H1 (cell line): ENCODE measurements at regions not wholly inside any gene's neighbourhood (a gene's known extent, or its start where the extent isn't known, plus 50 kb on each side); places are given as distances from the start of the nearest gene placed in this dataset.

Experiments
- CTCF ChIA-PET: fragments of 300-600 bp; sonication (Branson Sonifier 250); formaldehyde crosslinking; loops from one replicate; lab custom pipeline; 2021; ENCODE audit not compliant: partially characterized antibody; lab: Charles Lee
- POLR2A ChIA-PET: fragments of 300-600 bp; sonication (Branson Sonifier 250); formaldehyde crosslinking; loops from one replicate; lab custom pipeline; 2021; ENCODE audit warnings: inconsistent platforms; ENCODE audit not compliant: partially characterized antibody; lab: Charles Lee
- DNase-seq, 2 experiments: peaks; one replicate each; pipeline versions ENCODE4 v3.0.0 to v3.0.0-alpha.2; 2010 to 2022; ENCODE audit warnings: low spot score in 2 of 2, low read depth in 1 of 2, mixed read lengths in 1 of 2
- FAIRE-seq: peaks from 2 replicates; lab custom pipeline; 2011; peaks lifted over from hg19 to GRCh38; lab: Jason Lieb, UNC
- H2AFZ ChIP-seq: 2 replicates; pipeline ENCODE4 v1.8.1; 2012; ENCODE audit warnings: low read length, inconsistent platforms
- H2AK5ac ChIP-seq: 2 replicates; pipeline ENCODE4 v1.6.1; 2013; ENCODE audit warnings: low read depth, low read length
- H2BK120ac ChIP-seq: replicated peaks from 2 replicates; pipeline ENCODE3; 2013; ENCODE audit warnings: low read depth, low read length, inconsistent platforms
- H2BK12ac ChIP-seq: 2 replicates; pipeline ENCODE4 v1.6.1; 2013; ENCODE audit warnings: low read depth, low read length
- H2BK15ac ChIP-seq: 2 replicates; pipeline ENCODE4 v1.6.1; 2013; ENCODE audit warnings: low read length
- H2BK20ac ChIP-seq: 2 replicates; pipeline ENCODE4 v1.6.1; 2013; ENCODE audit warnings: low read length
- H2BK5ac ChIP-seq: 2 replicates; pipeline ENCODE4 v1.6.1; 2013; ENCODE audit warnings: low read depth, low read length
- H3K14ac ChIP-seq: 2 replicates; pipeline ENCODE4 v1.6.1; 2013; ENCODE audit warnings: inconsistent platforms; ENCODE audit not compliant: insufficient read length
- H3K18ac ChIP-seq: 2 replicates; pipeline ENCODE4 v1.6.1; 2013; ENCODE audit warnings: low read length; ENCODE audit errors: extremely low read depth
- H3K23ac ChIP-seq: 2 replicates; pipeline ENCODE4 v1.6.1; 2013; ENCODE audit warnings: inconsistent platforms; ENCODE audit not compliant: insufficient read length
- H3K23me2 ChIP-seq: 2 replicates; pipeline ENCODE4 v1.6.1; 2013; ENCODE audit warnings: low read depth, low read length
- H3K27ac ChIP-seq: 2 replicates; pipeline ENCODE4 v1.6.1; 2011; ENCODE audit warnings: low read depth, low read length, inconsistent platforms
- H3K27me3 ChIP-seq, 4 experiments: replicated peaks in 1 of 4; 1 replicate in 1 of 4; 2 replicates in 3 of 4; pipeline versions ENCODE4 v1.6.1 to v1.8.1; 2011 to 2013; ENCODE audit warnings: low read length in 3 of 4, mild to moderate bottlenecking in 3 of 4, inconsistent platforms in 2 of 4, mixed read lengths in 2 of 4, moderate library complexity in 1 of 4; ENCODE audit not compliant: control insufficient read depth in 3 of 4, insufficient read depth in 3 of 4; ENCODE audit errors: extremely low read depth in 1 of 4
- H3K36me3 ChIP-seq, 4 experiments: 2 replicates each; pipeline versions ENCODE4 v1.6.1 to v1.8.1; 2011 to 2013; ENCODE audit warnings: mild to moderate bottlenecking in 4 of 4, low read length in 3 of 4, moderate library complexity in 2 of 4, control low read depth in 1 of 4, inconsistent platforms in 1 of 4; ENCODE audit not compliant: insufficient read depth in 4 of 4, control insufficient read depth in 2 of 4
- H3K4ac ChIP-seq: replicated peaks from 2 replicates; pipeline ENCODE3; 2013; ENCODE audit warnings: low read length, low read depth, mixed read lengths, inconsistent platforms; ENCODE audit not compliant: insufficient read length
- H3K4me1 ChIP-seq, 4 experiments: replicated peaks in 1 of 4; 1 replicate in 1 of 4; 2 replicates in 3 of 4; pipeline versions ENCODE4 v1.6.1 to v1.8.1; 2011 to 2013; ENCODE audit warnings: low read length in 3 of 4, inconsistent platforms in 2 of 4, mixed read lengths in 1 of 4; ENCODE audit not compliant: insufficient read depth in 4 of 4, control insufficient read depth in 3 of 4
- H3K4me2 ChIP-seq, 2 experiments: 2 replicates each; pipeline versions ENCODE4 v1.6.1 to v1.8.1; 2011 to 2013; ENCODE audit warnings: low read depth in 2 of 2, low read length in 2 of 2, control low read depth in 1 of 2, inconsistent platforms in 1 of 2, mild to moderate bottlenecking in 1 of 2; ENCODE audit not compliant: insufficient read depth in 1 of 2
- H3K4me3 ChIP-seq, 4 experiments: fragments of 200-600, 300-600 bp in 1 of 4; sonication (generic), shearing (Covaris generic), sonication (Bioruptor Twin) in 1 of 4; 2 replicates each; pipeline versions ENCODE4 v1.5.1 to v1.8.1; 2011 to 2016; ENCODE audit warnings: low read length in 4 of 4, low read depth in 3 of 4, control low read depth in 2 of 4, inconsistent platforms in 2 of 4, mild to moderate bottlenecking in 2 of 4, mixed read lengths in 1 of 4, moderate library complexity in 1 of 4; ENCODE audit not compliant: insufficient read depth in 2 of 4; ENCODE audit errors: extremely low read depth in 1 of 4
- H3K56ac ChIP-seq: replicated peaks from 2 replicates; pipeline ENCODE3; 2013; ENCODE audit warnings: low read depth, mild to moderate bottlenecking, mixed read lengths, low read length, inconsistent platforms; ENCODE audit not compliant: insufficient read length
- H3K79me1 ChIP-seq: 2 replicates; pipeline ENCODE4 v1.6.1; 2013; ENCODE audit warnings: low read depth, low read length, control low read depth
- H3K79me2 ChIP-seq, 2 experiments: 2 replicates each; pipeline versions ENCODE4 v1.6.1 to v1.8.1; 2012 to 2013; ENCODE audit warnings: low read length in 2 of 2, mild to moderate bottlenecking in 2 of 2, inconsistent platforms in 1 of 2; ENCODE audit not compliant: insufficient read depth in 2 of 2, control insufficient read depth in 1 of 2
- H3K9ac ChIP-seq, 4 experiments: replicated peaks in 1 of 4; 1 replicate in 1 of 4; 2 replicates in 3 of 4; pipeline versions ENCODE4 v1.6.1 to v1.8.1; 2011 to 2013; ENCODE audit warnings: low read depth in 3 of 4, low read length in 3 of 4, control low read depth in 2 of 4, mild to moderate bottlenecking in 2 of 4, moderate library complexity in 2 of 4, inconsistent platforms in 1 of 4; ENCODE audit errors: extremely low read depth in 1 of 4
- H3K9me3 ChIP-seq, 2 experiments: 2 replicates each; pipeline versions ENCODE4 v1.6.1 to v1.8.1; 2012 to 2013; ENCODE audit warnings: mild to moderate bottlenecking in 2 of 2, moderate library complexity in 2 of 2, control low read depth in 1 of 2, inconsistent platforms in 1 of 2, low read depth in 1 of 2, low read length in 1 of 2, mixed read lengths in 1 of 2; ENCODE audit not compliant: insufficient read depth in 2 of 2
- H4K20me1 ChIP-seq, 2 experiments: replicated peaks in 1 of 2; 2 replicates each; pipeline versions ENCODE3 to v1.8.1; 2011 to 2013; ENCODE audit warnings: inconsistent platforms in 2 of 2, low read length in 2 of 2, mild to moderate bottlenecking in 1 of 2; ENCODE audit not compliant: insufficient read depth in 2 of 2, control insufficient read depth in 1 of 2
- H4K5ac ChIP-seq: 2 replicates; pipeline ENCODE4 v1.6.1; 2013; ENCODE audit warnings: low read length, low read depth, mixed read lengths, inconsistent platforms; ENCODE audit not compliant: insufficient read length
- H4K8ac ChIP-seq: 2 replicates; pipeline ENCODE4 v1.8.0; 2013; ENCODE audit warnings: mild to moderate bottlenecking, moderate library complexity, low read length, inconsistent platforms; ENCODE audit not compliant: insufficient read depth; ENCODE audit errors: extremely low read depth
- H4K91ac ChIP-seq: replicated peaks from 2 replicates; pipeline ENCODE3; 2013; ENCODE audit warnings: low read length, mixed read lengths, inconsistent platforms; ENCODE audit not compliant: insufficient read length
- JUND ChIP-seq: IDR thresholded peaks from 2 replicates; pipeline ENCODE4 v1.6.1; 2011; ENCODE audit warnings: mild to moderate bottlenecking, improper control_type of control experiment, low read length
- WGBS, 2 experiments: shearing (Covaris generic) in 1 of 2; methylation state at CpG; one replicate each; pipeline versions ENCODE4 v1.1.6 to v1.1.7; 2013 to 2015; ENCODE audit warnings: low lambda C conversion rate in 2 of 2, mixed read lengths in 2 of 2, inconsistent platforms in 1 of 2, low coverage in 1 of 2, missing lambda C conversion rate in 1 of 2; ENCODE audit not compliant: insufficient replicate concordance in 2 of 2, insufficient coverage in 1 of 2, insufficient read length in 1 of 2; ENCODE audit errors: extremely low coverage in 1 of 2, missing lambda C conversion rate in 1 of 2; 5-methylcytosine and 5-hydroxymethylcytosine counted together

- Histone ChIP-seq H3K79me1 (no peaks in the 10 kb centered on the region), H3K36me3 (no peaks in the 10 kb centered on the region), H3K56ac (no peak overlapping the region), H3K9ac (no peak overlapping the region), H3K18ac (no peak overlapping the region), H2BK120ac (no peak overlapping the region), H3K79me2 (no peaks in the 10 kb centered on the region), H3K27me3 (no peaks in the 10 kb centered on the region), H3K23ac (no peak overlapping the region), H2AK5ac (no peak overlapping the region), H3K23me2 (no peaks in the 10 kb centered on the region), H2BK12ac (no peak overlapping the region), H2AFZ (no peak overlapping the region), H4K5ac (no peak overlapping the region), H2BK20ac (no peak overlapping the region), H4K8ac (no peak overlapping the region), H3K4me1 (no peaks in the 10 kb centered on the region), H4K20me1 (no peaks in the 10 kb centered on the region), H3K4ac (no peak overlapping the region), H3K4me3 (no peak overlapping the region), H3K27ac (no peak overlapping the region), H3K14ac (no peak overlapping the region), H4K91ac (no peak overlapping the region), H2BK5ac (no peak overlapping the region), H2BK15ac (no peak overlapping the region), H3K9me3 (no peaks in the 10 kb centered on the region), H3K4me2 (no peak overlapping the region)
- no peak for TF ChIP-seq JUND
- DNase-seq (no peak), FAIRE-seq (no peak)
- 90% methylated on average over 3 of the region's 3 CpGs; no CpG with 5 or more reads in 1 of the 2 experiments for WGBS, 2 experiments
- ChIA-PET POLR2A (no interaction called here), CTCF (interaction anchor here (0.5 to 1.3 kb wide), 2 partner anchors 34 to 131 kb away, joined by 3 read pairs; no protein-coding TSS in a partner anchor)
Observed at GRCh38 chr2:212811036-212811805, 272.6 kb upstream of the ERBB4 start.
